GM19395 (cell line): ENCODE measurements at regions not wholly inside any gene's neighbourhood (a gene's known extent, or its start where the extent isn't known, plus 50 kb on each side); places are given as distances from the start of the nearest gene placed in this dataset.

Source experiments
- ATAC-seq: cut with Tn5 transposase; IDR thresholded peaks from one replicate; pipeline ENCODE4 v1.9.1; 2021; ENCODE audit warnings: mild to moderate bottlenecking, moderate library complexity; ENCODE audit not compliant: unreplicated experiment

GRCh38 chr5:57598756-57599155, 116.1 kb upstream of the ACTBL2 start:
- ATAC-seq = no peak

GRCh38 chr5:57598097-57598496, 115.5 kb upstream of the ACTBL2 start:
- ATAC-seq = no peak

DNA sequence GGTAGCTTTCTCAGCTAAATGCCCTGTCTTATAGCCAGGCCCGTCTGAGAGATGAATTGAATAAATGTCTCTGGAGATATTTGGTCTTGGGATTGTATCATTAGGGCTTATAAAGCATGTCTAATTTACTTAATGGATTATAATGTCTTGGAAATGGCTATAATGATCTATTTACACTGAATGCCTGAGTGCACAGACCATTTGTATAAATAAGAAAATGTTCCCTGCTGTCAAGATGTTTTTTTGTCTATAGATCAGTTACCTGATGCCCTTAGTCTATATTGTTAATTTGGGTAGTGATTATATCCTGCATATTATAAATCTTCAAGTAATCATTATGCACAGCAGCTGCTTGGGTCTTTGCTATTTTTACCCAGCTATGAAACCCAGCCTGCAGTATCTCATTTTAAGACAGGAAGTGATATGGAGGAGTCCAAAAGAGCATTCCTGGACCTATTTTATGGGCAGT, 112.9 kb upstream of the ACTBL2 start:
- ATAC-seq = no peak

DNA sequence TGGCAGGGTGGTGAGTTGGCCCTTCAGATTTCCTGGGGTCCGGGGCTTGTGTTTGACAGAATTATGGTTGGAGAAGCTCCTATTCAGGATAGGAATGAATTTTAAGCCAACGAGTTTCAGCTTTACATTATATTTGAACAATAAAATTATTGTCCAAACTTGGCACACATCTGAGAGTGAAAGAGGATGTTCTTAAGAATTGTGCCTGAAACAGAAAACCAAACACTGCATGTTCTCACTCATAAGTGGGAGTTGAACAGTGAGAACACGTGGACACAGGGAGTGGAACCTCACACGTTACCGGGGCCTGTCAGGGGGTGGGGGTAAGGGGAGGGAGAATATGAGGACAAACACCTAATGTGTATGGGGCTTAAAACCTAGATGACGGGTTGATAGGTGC, 111.8 kb upstream of the ACTBL2 start:
- ATAC-seq = no peak

- no peak for ATAC-seq
These were observed 109.6 kb upstream of the ACTBL2 start for GRCh38 chr5:57592236-57592635.

DNA sequence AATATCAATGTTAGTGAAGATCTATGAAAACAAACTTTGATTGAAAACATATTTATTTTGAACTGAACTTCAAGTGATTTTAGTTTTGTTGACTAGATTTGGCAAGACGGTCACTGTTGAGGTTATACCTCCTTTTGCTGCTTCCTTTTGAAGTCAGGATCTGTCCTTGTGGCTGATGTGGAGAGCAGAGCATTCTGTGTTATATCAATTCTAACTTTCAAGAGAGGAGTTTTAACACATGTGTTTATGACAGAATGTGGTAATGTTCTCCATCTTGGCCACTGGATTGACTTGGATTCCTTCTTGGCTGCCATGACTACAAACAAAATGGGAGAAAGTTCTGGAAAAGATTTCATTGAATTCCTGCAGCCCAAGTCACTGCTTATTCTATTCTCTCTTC, 104.0 kb upstream of the ACTBL2 start:
- ATAC-seq = no peak

DNA sequence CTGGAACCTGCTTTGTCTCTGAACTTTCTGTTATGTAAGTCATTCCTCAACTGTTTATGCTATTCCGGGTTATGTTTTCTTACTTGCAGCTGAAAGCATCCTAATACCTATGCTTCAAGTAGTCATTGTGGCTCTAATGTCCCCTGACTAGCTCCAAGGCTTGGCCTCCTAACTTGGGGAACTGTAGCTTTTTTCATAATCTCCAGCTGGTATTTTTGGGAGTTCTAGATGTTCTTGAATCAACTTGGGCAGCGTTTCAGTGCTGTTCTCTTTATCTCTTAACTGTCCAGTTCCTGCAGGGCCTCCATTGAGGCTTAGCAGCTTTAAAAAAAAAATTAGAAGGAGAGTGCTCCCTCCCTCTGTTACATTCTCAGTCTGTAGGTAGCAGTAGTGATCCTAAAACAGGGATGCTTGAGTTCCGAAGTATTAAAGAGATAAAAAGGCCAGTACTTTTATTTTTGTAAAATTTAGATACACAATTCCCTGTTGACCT, 100.0 kb upstream of the ACTBL2 start:
- no peak for ATAC-seq

- no peak for ATAC-seq
These were observed 99.2 kb upstream of the ACTBL2 start for GRCh38 chr5:57581772-57582171.

DNA sequence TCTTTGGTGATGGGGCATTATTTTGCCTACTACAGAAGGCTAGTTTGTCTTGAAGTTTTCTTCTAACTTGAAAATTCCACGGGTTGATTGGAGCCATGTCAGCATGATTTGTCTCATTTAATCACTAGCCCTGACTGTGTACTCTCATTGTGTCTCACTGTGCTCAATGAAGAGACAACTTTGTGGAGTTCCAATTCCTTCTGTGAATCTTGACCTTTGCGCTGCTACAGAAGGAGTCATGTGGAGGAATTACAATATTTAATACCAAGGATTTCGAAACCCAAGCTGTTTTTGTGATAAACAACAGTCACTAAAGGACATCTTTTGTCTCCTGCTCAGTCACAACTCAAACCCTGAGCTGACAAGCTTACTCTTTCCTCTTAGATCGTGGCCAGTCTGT, 98.6 kb upstream of the ACTBL2 start:
- ATAC-seq = no peak

GRCh38 chr5:57577432-57578175, 95.0 kb upstream of the ACTBL2 start:
- ATAC-seq = no peak

GRCh38 chr5:57576317-57576716, 93.7 kb upstream of the ACTBL2 start:
- no peak for ATAC-seq

- no peak for ATAC-seq
These were observed 93.2 kb upstream of the ACTBL2 start for GRCh38 chr5:57575839-57576238.

GRCh38 chr5:57572461-57572860, 89.8 kb upstream of the ACTBL2 start:
- no peak for ATAC-seq

DNA sequence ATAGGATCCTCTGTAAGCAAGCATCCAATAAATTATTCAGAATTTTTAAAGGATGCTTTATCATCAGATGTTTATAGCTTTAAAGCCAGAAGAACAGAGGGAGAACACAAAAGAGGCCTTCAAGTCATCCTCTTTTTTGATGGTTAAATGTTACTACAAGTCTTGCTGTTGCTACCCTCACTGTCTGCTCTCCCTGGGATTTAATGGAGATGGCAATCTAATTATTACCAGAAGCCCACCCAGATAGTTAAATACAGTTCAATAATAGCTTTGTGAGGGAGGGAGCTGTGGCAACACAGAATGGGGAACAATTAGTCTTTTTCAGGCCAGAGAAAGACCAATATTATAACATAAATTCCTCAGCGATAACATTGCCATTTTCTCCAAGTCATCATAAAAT, 87.0 kb upstream of the ACTBL2 start:
- no peak for ATAC-seq

DNA sequence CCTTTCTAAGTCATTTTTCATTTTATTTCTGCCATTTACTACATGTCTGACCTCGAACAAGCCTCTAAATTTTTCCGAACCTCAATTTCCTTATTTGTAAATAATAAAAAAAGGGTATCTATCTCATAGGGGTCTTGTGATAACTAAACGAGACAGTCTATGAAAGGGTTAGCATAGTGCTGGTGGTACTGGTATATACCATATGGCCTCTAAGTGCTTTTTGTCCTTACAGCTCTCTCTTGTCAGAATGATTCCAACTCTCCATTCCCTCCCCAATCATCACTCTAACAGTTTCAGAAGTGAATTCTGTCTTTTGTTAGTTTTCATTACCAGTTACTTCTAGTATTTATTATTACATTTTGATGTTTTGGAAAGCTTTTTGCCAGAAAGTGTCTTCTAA, 85.5 kb upstream of the ACTBL2 start:
- ATAC-seq = no peak

DNA sequence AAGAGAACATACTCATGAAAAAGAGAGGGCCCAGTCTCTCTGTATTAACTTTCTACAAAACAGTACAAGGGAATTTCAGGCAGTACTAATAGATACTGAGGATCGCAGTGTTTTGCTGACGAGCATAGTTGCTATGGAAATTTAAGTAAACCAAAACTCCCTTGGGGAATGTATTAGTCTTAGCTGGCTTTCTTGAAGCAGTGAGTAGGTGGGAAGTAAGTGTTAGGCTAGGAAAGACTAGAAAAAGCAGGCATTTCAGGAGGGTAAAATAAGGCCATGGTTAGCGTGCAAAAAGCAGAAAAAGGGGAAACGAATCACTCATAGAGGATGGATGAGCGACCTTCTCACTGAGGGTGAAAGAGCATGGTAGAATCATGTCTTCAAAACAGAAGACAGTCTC, 84.3 kb upstream of the ACTBL2 start:
- ATAC-seq = no peak

DNA sequence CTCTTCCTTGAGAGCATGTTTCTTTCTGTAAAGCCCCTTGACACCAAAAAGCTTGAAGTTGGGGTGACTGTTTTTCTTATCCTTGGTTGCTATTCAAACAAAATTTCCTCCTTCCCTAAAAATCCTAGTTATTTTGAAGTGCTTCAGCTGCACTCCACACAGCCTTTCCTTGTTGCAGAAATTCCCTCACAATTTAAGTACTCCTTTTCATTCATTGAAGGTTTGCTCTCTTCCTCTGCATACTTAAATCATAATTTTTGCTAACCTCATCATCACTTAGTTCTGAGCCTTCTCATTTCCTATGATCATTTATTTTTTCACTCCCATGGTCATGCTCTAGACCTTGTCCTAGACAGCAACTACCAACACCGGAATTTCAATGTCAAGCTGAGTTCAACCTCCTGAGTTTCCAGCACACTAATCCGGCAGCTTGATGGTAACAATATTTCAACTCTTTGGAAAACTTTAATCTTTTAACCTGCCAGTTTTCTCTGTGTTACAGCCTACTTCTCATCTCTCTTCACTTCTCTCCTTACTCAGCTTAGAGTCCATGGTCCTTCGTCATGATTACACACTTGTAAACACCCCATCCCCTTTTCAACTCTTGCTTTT, 78.7 kb upstream of the ACTBL2 start:
- ATAC-seq = no peak

- ATAC-seq = no peak
These were observed 76.6 kb upstream of the ACTBL2 start for GRCh38 chr5:57559110-57559635.

DNA sequence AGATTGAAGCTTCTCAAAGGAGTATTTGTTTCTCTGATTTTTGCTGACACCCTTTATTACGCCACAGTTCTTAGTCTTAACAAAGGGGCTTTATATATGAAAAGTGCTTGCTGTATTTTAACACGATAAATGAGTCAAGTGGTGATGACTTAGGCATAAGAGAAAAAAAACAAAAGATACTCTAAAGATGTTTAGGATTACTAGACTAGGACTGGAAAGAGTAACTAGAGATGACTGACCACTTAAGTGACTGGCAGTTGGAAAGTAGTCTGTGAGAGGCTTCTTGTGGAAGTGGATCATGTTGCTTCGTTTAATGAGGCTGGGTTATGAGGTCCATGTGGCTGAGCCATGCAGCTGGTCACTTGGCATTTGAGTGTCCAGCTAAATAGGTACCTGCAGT, 69.4 kb upstream of the ACTBL2 start:
- ATAC-seq = no peak

DNA sequence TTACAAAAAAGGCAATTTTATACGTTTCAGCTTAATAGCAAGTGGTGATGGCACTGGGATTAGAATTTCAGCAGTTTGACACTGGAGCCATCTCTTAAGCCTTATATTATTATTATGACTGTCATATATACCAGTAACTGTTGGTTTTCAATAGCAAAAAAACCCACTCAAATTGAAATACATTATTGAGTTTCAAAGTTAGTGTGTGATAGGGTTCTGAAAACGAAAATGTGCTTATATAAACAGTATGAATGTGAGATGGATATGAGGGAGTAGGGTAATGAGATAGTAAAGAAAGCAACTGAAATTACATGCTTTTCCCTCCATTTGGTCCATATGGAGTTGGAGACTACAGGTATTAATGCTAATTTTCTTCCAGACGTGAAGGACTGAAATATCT, 68.6 kb upstream of the ACTBL2 start:
- no peak for ATAC-seq

GRCh38 chr5:57550132-57550531, 67.5 kb upstream of the ACTBL2 start:
- no peak for ATAC-seq

DNA sequence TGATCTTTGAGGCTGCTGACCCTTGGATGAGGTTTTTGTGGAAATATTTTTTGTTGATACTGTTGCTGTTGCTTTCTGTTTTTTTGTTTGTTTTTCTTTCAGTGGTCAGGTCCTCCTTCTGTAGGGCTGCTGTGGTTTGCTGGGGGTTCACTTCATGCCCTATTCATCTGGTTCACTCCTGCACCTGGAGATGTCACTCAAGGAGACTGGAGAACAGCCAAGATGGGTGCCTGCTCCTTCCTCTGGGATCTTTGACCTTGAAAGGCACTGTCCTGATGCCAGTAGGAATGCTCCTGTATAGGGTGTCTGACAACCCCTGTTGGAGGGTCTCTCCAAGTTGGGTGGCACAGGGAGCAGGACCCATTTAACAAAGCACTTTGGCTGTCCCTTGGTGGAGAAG, 67.0 kb upstream of the ACTBL2 start:
- no peak for ATAC-seq
